ENCODE measurements at regions not wholly inside any gene's neighbourhood (a gene's known extent, or its start where the extent isn't known, plus 50 kb on each side); places are given as distances from the start of the nearest gene placed in this dataset.
"Not testable (repeated sequence)": the region's sequence is repeated elsewhere in the genome, so short reads cannot be mapped to it uniquely, and the experiment has no call there.

- no peak for TF ChIP-seq EGR1 (IDR thresholded peaks at IDR 0.05; ENCODE audit: borderline replicate concordance, low read depth, low read length)
- no peak for TF ChIP-seq TBP (IDR thresholded peaks at IDR 0.05; ENCODE audit: low read depth, low read length)
- TF ChIP-seq KDM1A (IDR thresholded peaks at IDR 0.05; ENCODE audit: borderline replicate concordance, low read length), result no peak
- no peak for TF ChIP-seq TCF12 (IDR thresholded peaks at IDR 0.05; ENCODE audit: low read depth, low read length)
- TF ChIP-seq EZH2 (IDR thresholded peaks at IDR 0.05; ENCODE audit: low read depth, low read length, severe bottlenecking), result no peak
- TF ChIP-seq, protein P1, sequence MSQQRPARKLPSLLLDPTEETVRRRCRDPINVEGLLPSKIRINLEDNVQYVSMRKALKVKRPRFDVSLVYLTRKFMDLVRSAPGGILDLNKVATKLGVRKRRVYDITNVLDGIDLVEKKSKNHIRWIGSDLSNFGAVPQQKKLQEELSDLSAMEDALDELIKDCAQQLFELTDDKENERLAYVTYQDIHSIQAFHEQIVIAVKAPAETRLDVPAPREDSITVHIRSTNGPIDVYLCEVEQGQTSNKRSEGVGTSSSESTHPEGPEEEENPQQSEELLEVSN (IDR thresholded peaks at IDR 0.05), result no peak
Observed at GRCh38 chr10:126759531-126759930, 89.0 kb upstream of the C10orf90 start (continued).

GRCh38 chr10:126766646-126767045, 96.2 kb upstream of the C10orf90 start:
- WGBS, 2 experiments (ENCODE audit: extremely low coverage in 1 of 2, insufficient coverage in 1 of 2, insufficient read length in 1 of 2, insufficient replicate concordance in 2 of 2, low coverage in 1 of 2, low lambda C conversion rate in 2 of 2, missing lambda C conversion rate in 1 of 2), result 74% methylated on average over 6 of the region's 6 CpGs; no CpG with 5 or more reads in 1 of the 2 experiments
- H2BK15ac ChIP-seq (ENCODE audit: low read length); H3K18ac ChIP-seq (ENCODE audit: extremely low read depth, low read length); H2BK20ac ChIP-seq (ENCODE audit: low read length); H2AFZ ChIP-seq (ENCODE audit: low read length); H3K9me3 ChIP-seq (ENCODE audit: insufficient read depth in 2 of 2, low read depth in 1 of 2, low read length in 1 of 2); H2BK120ac ChIP-seq (replicated peaks; ENCODE audit: low read depth, low read length); H4K20me1 ChIP-seq (replicated peaks in 1 of 2; ENCODE audit: control insufficient read depth in 1 of 2, insufficient read depth in 2 of 2, low read length in 2 of 2); H3K23ac ChIP-seq (ENCODE audit: insufficient read length); H3K4ac ChIP-seq (replicated peaks; ENCODE audit: insufficient read length, low read depth, low read length); H2AK5ac ChIP-seq (ENCODE audit: low read depth, low read length); H3K4me2 ChIP-seq (ENCODE audit: insufficient read depth in 1 of 2, low read depth in 2 of 2, low read length in 2 of 2); H4K8ac ChIP-seq (ENCODE audit: extremely low read depth, insufficient read depth, low read length); H3K79me2 ChIP-seq (ENCODE audit: control insufficient read depth in 1 of 2, insufficient read depth in 2 of 2, low read length in 2 of 2); H3K4me3 ChIP-seq (ENCODE audit: extremely low read depth in 1 of 4, insufficient read depth in 2 of 4, low read depth in 3 of 4, low read length in 4 of 4); H3K27ac ChIP-seq (ENCODE audit: low read depth, low read length); H2BK5ac ChIP-seq (ENCODE audit: low read depth, low read length); H3K4me1 ChIP-seq (replicated peaks in 1 of 4; ENCODE audit: control insufficient read depth in 3 of 4, insufficient read depth in 4 of 4, low read length in 3 of 4); H4K91ac ChIP-seq (replicated peaks; ENCODE audit: insufficient read length, low read length); H4K5ac ChIP-seq (ENCODE audit: insufficient read length, low read depth, low read length); H3K79me1 ChIP-seq (ENCODE audit: low read depth, low read length); H3K23me2 ChIP-seq (ENCODE audit: low read depth, low read length); FAIRE-seq; H3K9ac ChIP-seq (replicated peaks in 1 of 4; ENCODE audit: extremely low read depth in 1 of 4, low read depth in 3 of 4, low read length in 3 of 4); H3K56ac ChIP-seq (replicated peaks; ENCODE audit: insufficient read length, low read depth, low read length); H3K27me3 ChIP-seq (replicated peaks in 1 of 4; ENCODE audit: control insufficient read depth in 3 of 4, extremely low read depth in 1 of 4, insufficient read depth in 3 of 4, low read length in 3 of 4); H2BK12ac ChIP-seq (ENCODE audit: low read depth, low read length); H3K14ac ChIP-seq (ENCODE audit: insufficient read length); POLR2A ChIA-PET (ENCODE audit: partially characterized antibody); H3K36me3 ChIP-seq (ENCODE audit: control insufficient read depth in 2 of 4, insufficient read depth in 4 of 4, low read length in 3 of 4): not testable (repeated sequence)
- peak in 1 of 2 experiments; percentile 47 for DNase-seq (ENCODE audit: low read depth in 1 of 2, low spot score in 2 of 2)
- CTCF ChIA-PET (ENCODE audit: partially characterized antibody), result interaction anchor here (1.0 kb wide), 1 partner anchor 22 kb away, joined by 4 read pairs; no protein-coding TSS in a partner anchor

All from H1 (cell line).